HL-60 (cell line): ENCODE measurements at regions not wholly inside any gene's neighbourhood (a gene's known extent, or its start where the extent isn't known, plus 50 kb on each side); places are given as distances from the start of the nearest gene placed in this dataset.

ENCODE experiments used
- CTCF ChIP-seq: IDR thresholded peaks from one replicate; pipeline ENCODE4 v1.5.1; 2011; ENCODE audit warnings: low read length, control low read depth, inconsistent platforms; ENCODE audit not compliant: insufficient read depth
- POLR2AphosphoS5 ChIP-seq: IDR thresholded peaks from 2 replicates; pipeline ENCODE4 v1.6.1; 2012; ENCODE audit warnings: low read depth
- SPI1 ChIP-seq: IDR thresholded peaks from 2 replicates; pipeline ENCODE4 v1.6.1; 2012; ENCODE audit warnings: low read depth, mild to moderate bottlenecking, borderline replicate concordance

DNA sequence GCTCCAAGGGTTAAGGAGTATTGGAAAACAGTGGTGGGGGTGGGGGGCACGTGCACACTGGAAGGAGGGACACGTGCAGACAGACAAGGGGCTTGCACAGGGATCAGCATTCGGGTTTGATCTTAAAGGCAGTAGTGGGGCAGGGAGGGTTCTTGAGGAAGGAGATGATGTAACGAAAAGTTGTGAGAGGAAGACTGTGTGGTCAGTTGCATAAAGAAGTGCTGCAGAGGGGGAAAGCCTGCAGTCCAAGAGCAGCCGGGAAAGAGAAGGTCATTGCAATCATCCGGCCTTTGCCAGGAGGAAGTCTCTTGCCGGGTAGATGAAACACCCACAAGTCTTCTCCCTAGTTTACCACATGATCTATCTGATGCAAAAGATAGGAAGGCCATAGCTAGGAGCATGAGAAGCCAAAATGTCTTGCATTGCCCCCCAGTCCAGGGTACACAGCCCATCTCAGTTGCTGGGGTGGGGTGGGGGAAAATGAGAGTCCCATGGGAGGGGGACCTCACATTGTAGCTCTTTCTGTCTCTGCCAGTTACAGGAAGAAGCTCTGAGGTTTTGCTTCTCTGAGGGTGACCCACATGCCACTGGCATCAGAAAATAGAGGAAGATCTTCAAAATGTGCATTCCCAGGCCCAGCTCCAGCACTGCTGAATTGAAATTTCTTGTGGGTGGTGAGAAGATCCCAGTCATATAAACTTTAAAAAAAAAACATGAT is 202.5 kb upstream of the RAB4A start:
- TF ChIP-seq CTCF (no peak), SPI1 (peak; percentile 87), POLR2AphosphoS5 (peak; percentile 80)
